ENCODE measurements at regions not wholly inside any gene's neighbourhood (a gene's known extent, or its start where the extent isn't known, plus 50 kb on each side); places are given as distances from the start of the nearest gene placed in this dataset.

DNA sequence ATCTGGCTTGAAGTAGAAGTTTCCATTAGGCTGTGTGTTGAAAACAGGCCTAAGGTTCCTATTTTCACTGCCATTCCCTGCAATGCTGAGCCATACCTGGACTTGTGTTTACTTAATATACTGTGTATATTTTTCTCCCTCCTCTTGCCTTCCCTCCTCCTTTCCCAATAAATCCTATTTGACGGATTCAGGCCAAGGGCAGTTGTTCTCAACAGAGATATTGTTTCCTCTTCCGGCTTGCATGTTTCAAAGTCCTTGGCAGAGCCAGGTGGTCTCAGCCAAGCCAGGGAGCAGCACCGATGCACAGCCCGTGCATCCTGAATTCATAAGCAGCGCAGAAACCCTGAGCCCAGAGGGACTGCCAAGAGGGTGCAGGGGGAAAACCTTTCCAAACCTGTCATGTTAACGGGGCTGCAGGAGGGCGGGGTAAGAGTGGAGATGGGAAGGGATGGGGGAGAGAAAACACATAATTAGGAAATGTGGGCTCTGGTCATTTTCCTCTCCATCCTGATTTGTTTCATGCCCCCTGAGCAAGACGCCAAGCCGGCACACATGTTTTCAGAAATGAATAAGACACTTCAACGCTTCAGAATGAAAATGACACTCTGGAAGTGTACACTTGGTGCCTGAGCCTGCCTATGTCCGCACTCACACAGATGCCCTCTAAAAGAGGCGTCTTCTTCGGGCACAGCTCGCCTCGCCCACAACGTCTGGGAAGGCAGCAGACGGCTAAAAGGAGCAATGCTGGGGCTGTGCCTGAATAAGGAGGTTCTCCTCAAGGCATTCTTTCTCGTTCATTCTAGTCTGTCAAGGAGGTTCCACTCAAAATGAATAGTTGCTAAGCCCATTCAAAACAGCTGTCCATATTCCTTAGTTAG lies 149.3 kb upstream of the UBL3 start:
- DNase-seq (ENCODE audit: low spot score), result no peak

DNA sequence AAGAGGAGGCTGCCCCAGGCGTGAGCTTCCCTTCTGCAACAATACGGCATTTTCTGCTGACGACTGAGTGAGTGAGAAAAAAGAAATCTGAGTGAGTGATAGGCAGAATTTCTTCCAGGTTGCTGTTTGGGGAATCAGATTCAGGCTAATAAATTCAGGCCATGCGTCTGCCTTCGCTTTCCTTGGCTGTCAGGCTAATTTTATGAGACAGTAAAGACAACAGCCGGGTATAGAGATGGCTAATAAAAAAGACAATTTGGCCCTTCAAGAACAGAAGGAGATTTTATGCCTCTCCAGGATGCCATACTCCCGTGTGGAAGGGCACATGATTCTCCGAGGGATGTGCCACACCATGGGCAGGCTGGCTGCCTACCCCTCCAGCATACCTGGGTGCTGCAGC lies 145.9 kb upstream of the UBL3 start:
- DNase-seq (ENCODE audit: low spot score), result no peak

DNA sequence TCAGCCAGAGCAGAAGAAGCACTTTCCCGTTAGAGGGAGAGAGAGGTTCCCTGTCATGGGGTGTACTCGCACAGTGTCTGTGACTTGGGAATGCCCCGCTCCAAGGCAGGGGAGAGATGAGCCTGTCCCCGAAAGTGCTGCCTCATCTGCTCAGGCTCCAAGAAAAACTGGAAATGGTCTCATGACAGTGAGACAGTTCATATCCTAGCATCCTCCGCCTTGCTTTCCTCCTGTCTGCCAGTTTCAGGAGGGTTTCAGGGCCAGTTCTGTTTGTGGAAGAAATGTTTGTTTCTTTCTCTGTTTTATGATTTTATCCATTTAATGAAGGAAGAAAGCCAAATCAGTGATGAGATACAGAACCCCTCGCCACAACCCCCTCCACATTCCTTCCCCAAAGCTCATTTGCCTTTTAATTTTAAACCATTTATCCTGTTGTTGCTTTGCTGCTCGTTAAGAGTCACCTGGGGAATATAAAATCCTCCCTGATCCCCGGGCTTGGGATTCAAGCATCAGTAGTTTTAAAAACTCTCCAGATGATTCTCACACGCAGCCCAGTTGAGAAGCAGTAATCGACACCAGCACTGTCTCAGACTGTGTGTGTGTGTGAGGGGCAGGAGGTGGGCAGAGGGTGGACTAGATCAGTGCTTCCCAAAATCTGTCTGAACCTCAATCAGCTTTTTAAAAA lies 144.6 kb upstream of the UBL3 start:
- no peak for DNase-seq (ENCODE audit: low spot score)

DNA sequence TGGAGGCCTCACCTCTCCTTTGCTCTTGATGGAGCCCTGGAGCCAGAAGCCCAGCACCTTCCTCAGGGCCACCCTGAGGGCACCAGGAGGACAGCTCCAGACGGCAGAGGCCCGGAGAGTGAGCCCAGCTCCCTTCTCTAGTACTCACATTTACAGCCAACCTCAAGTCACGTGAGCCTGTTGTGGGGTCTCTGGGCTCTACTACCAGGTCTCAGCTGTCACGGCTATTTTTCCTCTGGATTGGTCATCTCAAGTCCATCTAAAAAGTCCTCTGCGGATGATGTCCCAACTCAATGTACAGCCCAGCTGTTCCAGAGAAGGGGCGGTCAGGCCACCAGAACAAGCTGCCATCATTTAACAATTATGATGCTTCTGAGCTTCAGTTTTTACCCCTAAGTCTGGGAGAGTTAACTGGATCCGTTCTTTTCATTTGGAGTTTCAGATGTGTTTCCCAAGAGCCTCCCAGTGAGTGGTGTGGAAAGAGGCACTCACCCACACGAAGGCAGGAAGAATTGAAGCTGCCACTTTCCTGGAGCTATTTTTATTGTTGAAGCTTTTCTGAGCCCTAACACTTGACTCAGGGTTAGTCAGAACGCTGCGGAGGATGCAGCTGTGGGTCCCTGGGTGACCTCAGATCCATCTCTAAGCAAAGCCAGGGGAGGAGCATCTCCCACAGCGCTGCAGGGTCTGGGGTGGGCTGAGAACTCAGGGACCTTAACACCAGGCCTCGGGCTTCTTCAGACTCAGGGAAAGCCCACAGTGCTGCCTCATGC lies 143.5 kb upstream of the UBL3 start:
- no peak for DNase-seq (ENCODE audit: low spot score)

DNA sequence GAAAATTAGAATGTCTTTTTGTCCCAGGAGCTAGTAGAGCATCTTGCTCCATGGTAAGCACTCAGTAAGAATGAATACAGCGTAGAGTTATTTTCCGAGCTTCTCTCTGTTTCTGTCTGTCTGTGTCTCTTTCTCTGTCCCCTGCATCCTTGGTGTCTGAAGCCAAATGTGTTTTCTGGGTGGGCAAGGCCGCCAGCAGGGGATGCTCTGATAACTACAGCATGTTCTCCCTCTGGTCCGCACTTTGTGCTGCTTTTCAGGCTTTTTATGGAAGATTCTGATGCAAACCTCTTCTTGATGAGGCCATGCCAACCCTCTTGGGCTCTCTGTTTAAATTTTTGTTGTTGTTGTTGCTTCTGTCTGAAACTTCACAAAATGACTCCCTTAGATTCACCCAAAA lies 142.8 kb upstream of the UBL3 start:
- DNase-seq (ENCODE audit: low spot score), result no peak

DNA sequence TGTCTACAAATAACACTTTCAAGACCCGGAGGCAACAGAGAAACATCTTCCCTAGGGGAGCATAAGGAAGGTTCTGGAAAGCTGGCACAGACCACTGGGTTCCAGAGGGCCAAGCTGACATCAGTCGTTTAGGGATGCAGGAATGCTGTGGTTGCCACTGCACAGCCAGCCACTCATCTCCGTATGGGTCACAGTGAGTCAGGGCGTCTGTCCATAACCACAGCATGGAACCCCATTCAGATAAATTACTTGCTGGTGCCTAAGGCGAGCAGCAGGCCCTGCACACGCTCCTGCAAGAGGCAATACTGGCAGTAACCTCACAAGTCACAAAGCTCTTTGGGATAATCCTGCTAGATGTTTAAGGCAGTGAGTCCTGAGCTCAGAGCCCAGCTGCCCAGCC lies 140.9 kb upstream of the UBL3 start:
- no peak for DNase-seq (ENCODE audit: low spot score)

DNA sequence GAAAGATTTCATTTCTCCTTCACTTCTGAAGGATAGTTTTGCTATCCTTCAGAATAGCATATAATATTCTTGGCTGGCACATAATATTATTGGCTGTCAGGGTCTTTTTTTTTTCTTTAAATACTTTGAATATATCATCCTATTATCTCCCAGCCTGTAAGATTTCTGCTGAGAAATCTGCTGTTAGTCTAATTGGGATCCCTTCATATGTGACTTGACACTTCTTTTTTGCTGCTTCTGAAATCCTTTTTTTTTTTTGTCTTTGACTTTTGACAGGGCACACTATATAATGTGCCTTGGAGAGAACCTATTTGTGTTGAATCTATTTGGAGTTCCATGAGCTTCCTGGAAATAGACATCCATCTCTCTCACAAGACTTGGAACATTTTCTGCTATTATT lies 136.9 kb upstream of the UBL3 start:
- DNase-seq (ENCODE audit: low spot score), result no peak

DNA sequence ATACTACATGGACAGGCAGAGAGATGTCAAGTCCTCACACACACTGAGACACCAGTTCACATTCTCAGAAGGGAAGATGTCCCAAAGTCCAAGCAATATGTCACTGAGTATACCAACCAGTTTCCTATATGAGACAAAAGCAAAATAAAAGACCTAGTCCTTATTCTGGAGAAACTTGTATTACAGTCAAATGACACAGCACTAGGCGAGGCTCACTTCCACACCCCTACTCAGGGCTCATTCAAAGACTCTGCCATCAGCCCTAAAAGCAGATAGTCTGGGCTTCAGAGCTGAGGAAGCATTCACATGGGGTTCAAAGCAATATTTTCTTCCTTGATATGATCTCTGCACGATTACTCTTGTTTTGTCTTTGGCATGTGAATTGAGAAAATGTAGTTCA lies 129.9 kb upstream of the UBL3 start:
- DNase-seq (ENCODE audit: low spot score), result no peak

DNA sequence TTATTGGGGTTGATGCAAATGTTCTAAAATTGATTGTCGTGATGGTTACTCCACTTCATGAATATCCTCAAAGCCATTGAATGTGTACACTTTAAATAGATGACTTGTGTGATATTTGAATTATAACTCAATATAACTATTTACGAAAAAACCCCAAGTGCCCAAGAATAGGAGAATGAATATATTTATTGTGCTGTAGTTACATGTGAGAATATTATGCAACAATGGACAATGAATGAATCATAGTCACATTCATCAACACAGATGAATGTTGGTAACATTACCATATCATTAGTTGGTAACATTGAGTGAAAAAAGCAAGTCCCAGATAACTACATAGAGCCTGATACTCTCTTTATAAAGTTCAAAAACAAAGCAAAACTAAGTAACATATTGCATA lies 127.8 kb upstream of the UBL3 start:
- no peak for DNase-seq (ENCODE audit: low spot score)

DNA sequence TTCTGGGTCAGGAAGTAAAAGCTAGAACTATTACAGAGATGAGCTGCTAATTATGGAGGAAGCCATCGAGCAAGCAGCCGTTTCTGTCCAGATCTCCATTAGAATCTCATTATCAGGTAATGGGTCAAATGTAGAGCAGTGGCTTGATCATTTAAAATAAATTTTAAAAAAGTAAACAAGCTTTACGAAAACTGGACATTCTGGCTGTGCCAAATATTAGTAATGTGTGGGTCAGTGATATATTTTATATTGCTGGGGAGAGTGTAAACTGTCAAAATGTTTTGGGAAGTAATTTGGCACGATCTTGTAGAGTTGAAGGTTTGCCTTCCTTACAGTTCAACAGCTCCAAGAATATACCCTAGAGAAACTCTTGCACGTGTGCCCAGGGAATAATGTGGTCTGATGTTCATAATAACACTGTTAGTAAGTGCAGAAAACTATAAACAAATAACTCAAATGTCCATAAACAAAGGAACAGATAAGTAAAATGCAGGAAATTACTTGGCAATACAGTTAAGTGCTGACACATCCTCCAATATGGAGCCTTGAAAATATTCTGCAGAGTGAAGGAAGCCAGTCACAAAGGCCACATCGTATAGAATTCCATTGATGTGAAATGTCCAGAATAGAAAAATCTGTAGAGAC lies 127.2 kb upstream of the UBL3 start:
- no peak for DNase-seq (ENCODE audit: low spot score)

DNA sequence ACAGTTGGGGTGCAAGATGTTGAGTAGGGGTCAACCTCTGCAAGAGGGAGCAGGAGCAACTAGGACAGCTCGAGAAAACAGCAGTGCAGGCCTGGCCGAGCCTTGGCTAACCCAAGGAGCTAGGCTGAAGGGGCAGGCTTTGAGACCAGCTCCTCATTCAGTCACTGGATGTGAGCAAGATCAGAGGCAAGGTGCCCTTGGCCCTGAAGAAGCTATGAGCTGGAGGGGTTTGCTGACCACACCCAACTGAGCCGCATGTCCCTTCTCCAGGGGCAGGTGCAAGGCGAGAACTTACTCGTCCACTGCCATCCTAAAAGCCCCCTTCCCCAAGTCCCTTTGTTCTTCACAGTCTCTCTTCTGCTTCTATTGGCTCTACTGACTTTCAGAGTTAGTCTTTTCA lies 126.1 kb upstream of the UBL3 start:
- no peak for DNase-seq (ENCODE audit: low spot score)

DNA sequence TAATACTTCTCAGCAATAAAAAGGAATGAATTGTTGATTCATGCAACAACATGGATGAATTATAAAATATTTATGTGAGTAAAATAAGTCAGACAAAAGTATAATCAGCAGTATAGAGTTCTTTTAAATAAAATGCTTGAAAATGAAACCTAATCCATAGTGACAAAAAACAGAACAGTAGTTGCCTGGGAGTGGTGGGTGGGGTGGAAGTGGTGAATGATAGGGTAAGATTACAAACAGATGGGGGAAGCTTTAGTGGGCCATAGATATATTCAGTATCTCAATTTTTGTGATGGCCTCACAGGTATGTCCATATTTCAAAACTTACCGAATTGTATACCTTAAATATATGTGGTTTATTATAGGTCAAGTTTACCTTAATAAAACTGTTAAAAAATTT lies 124.9 kb upstream of the UBL3 start:
- DNase-seq (ENCODE audit: low spot score), result no peak

DNA sequence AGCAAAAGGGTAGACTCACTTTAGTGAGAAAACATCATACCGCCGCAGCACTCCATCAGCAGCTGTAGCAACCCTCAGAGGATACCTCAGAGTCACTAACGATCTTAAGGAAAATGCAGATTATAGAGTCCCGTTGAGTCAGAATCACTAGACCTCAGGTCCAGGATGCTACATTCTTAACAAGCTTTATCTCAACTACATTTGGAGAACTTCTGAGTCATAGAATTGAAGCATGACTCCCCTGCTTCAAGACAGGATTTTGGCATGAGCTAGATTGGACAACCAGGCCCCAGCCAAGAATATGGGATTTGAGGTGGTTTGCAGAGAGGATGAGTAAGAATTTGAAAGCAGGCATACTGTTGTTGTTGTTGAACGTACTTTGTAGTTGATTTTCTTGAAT lies 118.9 kb upstream of the UBL3 start:
- DNase-seq (ENCODE audit: low spot score), result no peak

DNA sequence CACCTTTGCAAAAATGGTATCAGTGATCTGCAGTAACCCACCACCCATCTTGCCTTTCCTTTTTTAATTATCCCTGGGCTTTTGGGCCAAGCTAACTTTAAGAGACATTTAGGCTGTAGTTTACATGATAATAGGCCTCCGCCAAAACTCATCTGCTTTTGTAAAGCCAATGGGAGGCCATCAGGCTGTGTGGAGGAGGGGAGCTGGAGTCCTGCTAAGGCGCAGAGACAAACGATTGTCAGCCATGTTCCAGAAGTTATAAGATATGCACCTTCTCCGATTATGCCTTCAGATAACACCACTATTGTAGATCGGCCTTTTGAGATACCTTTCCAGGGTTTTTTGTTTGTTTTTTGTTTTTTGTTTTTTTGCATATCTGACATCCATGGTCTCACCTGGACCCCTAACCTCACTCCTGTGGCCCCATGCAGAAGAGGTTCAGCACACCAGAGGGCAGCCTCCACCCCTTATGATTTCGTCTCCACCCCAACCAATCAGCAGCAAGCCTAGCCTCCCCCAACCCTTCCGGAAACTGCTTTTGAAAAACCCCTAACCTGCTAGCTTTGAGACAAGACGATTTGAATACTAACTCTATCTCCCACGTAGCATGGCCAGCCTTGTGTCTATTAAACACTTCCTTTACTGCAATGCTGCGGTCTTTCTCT lies 113.9 kb upstream of the UBL3 start:
- DNase-seq (ENCODE audit: low spot score), result peak; percentile 59

DNA sequence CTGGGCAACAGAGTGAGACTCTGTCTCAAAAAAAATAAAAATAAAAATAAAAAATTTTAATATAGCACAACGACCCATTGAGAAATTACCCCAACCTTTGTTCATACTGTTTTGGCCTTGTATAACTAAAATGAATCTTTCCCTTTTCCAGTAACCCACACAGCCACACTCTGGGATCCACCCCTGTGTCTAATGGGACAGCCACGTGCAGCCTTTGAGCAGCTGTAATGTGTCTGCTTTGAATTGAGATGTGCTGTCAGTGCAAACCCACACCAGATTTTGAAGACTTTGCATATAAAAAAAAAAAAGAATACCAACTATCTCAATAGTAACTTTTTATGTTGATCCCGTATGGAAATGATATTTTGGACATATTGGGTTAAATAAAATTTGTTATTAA lies 112.7 kb upstream of the UBL3 start:
- no peak for DNase-seq (ENCODE audit: low spot score)

DNA sequence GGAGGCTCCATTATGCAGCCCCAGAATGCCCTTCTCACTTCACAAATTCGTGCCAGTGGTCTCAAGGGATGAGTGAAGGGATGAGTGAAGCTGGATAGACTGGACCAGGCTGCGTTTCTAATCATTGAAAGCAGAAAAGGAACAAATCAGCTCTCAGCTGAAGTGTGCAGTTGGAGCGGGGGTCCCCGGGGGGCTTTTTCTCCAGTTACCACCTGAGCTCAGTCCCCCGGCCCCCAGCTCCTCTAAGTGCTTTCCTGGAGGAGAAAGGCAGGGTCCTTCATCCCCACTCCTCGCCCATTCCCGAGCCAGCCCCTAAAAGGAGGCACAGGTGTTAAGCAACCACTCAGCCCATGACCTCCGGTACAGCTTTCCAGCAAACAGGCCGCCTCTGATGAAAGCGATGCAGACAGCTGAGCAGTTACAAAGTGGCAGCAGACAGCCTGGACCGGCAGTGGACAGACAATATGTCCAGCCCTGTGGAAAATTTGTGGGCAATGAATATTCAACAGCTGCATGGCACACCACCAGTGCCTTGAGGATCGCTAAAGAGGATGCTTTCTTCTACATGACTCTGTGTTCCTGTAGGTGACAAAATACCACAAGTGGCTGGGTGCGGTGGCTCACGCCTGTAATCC lies 110.7 kb upstream of the UBL3 start:
- no peak for DNase-seq (ENCODE audit: low spot score)

DNA sequence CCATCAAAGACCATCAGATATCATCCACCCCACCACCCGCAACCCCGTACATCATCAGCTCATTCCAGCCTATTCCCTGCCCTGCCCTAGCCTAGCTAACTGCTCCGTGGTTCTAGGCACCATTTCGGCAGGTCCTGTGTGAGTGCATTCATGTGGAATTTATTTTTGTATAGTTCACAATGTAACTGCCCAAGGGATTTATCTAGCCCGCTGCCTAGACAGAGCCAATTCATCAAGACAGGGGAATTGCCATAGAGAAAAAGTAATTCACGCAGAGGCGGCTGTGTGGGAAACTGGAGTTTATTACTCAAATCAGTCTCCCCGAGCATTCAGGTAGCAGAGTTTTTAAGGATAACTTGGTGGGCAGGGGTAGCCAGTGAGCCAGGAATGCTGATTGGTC lies 109.2 kb upstream of the UBL3 start:
- DNase-seq (ENCODE audit: low spot score), result no peak

DNA sequence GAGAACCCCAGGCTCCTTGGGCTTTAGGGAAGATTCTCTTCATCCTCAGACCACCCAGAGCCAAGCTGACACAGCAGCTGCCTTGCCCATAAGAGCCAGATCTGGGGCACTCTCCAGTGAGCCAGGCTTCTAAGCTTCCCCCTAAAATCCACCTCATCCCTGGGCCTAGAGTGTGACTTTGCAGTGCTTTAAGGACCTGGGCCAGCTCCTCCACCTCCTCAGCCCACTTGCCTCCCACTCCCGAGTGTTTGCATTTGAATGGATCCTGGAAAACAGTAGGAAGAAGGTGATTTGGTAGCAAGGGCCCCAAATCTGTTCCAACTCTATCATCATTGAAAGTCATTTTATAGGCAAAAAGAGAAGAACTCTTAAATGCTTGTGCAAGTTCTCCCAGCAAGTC lies 108.7 kb upstream of the UBL3 start:
- peak; percentile 49 for DNase-seq (ENCODE audit: low spot score)

DNA sequence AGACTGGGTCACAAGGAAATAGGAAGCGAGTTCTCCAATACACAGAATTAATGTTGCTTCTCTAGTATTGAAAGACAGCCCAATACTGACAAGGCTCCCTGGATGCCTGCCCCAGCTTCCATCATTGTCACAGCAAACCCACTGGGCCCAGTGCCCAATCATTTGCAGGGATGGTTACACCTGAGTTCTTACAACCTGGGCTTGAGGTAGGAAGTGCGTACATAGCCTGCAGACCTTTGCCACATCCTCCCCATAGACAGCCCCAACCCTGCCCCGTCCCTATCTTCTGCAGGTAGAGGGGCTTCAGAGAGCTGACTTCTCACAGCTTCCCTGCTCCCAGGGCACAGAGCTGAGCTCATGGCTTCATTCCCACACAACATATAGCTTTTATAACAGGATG lies 108.1 kb upstream of the UBL3 start:
- no peak for DNase-seq (ENCODE audit: low spot score)

DNA sequence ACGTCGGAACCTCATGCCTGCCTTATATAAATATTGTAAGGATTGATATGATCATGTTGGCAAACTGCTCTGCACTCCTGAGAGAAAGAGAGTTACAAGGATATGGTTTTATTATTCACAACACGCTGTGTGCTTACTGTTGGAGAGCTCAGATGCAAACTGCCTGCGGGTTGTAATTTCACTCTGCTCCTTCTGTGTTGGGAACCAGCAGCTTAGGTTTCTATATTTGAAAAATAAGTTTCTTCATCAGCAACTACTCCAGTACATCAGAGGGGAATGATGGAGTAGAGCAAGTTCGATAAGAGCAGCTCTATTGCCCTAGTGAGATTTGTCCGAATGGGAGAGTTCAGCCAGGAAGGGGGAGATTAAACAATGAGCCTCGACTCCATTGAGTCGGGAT lies 106.9 kb upstream of the UBL3 start:
- no peak for DNase-seq (ENCODE audit: low spot score)

DNA sequence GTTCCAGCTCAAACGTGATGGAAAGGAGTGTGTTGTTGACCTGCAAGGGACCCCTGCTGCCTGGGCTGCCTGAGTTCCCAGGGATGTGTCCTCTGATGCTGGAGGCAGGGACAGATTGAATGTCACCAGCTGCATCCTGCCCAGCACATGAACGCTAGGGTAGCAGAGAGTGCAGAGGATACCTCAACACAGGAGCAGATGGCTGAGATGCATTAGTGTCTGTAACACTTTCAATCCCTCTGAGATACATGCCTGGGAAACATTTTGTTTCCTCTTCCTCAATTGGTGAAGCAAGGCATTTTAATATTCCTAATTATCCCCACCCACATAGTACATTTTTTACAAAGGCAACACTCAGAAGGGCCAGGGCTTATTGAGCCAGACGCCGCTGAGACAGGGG lies 106.4 kb upstream of the UBL3 start:
- no peak for DNase-seq (ENCODE audit: low spot score)
